ENCODE measurements at regions not wholly inside any gene's neighbourhood (a gene's known extent, or its start where the extent isn't known, plus 50 kb on each side); places are given as distances from the start of the nearest gene placed in this dataset.
"Not testable (repeated sequence)": the region's sequence is repeated elsewhere in the genome, so short reads cannot be mapped to it uniquely, and the experiment has no call there.

GRCh38 chr7:10463701-10464100 lies 510.0 kb upstream of the PHF14 start:
- no peaks in the 10 kb centered on the region for H3K36me3 ChIP-seq (ENCODE audit: insufficient read depth, low read length)
- no peak for TF ChIP-seq EZH2 (IDR thresholded peaks at IDR 0.05; ENCODE audit: borderline replicate concordance, insufficient read depth, low read length, poor library complexity, severe bottlenecking)
- TF ChIP-seq POLR2AphosphoS5 (IDR thresholded peaks at IDR 0.05) = no peak
- no peak for TF ChIP-seq RAD21 (conservative IDR thresholded peaks at IDR 0.05)
- no peak for TF ChIP-seq EP300 (conservative IDR thresholded peaks at IDR 0.05; ENCODE audit: poor library complexity, severe bottlenecking)
- TF ChIP-seq SMC3 (conservative IDR thresholded peaks at IDR 0.05; ENCODE audit: poor library complexity) = no peak
- no peak for TF ChIP-seq TAF1 (IDR thresholded peaks at IDR 0.05; ENCODE audit: low read depth)
- no peak for TF ChIP-seq REST (IDR thresholded peaks at IDR 0.05; ENCODE audit: borderline replicate concordance)
- no peak for TF ChIP-seq CTCF (IDR thresholded peaks at IDR 0.05; ENCODE audit: poor library complexity, severe bottlenecking)
- TF ChIP-seq MXI1 (conservative IDR thresholded peaks at IDR 0.05; ENCODE audit: poor library complexity, severe bottlenecking) = no peak

GRCh38 chr7:10465536-10465935 lies 508.1 kb upstream of the PHF14 start:
- H2AFZ ChIP-seq (ENCODE audit: low read depth, low read length); H3K79me2 ChIP-seq (replicated peaks; ENCODE audit: insufficient read depth, low read length); H3K4me2 ChIP-seq (ENCODE audit: low read length); H3K9me2 ChIP-seq (ENCODE audit: insufficient read depth, low read length); H3F3A ChIP-seq (ENCODE audit: insufficient read depth, low read length, poor library complexity, severe bottlenecking); H3K36me3 ChIP-seq (ENCODE audit: insufficient read depth, low read length); H3K9me3 ChIP-seq (ENCODE audit: low read length); H3K27ac ChIP-seq (ENCODE audit: low read length); H3K9ac ChIP-seq (ENCODE audit: low read length); H3K4me3 ChIP-seq (ENCODE audit: low read length); H3K27me3 ChIP-seq (ENCODE audit: insufficient read depth, low read depth, low read length); H4K20me1 ChIP-seq (ENCODE audit: insufficient read depth): not testable (repeated sequence)

More at GRCh38 chr7:10463701-10464100, 510.0 kb upstream of the PHF14 start:
- H3K9ac ChIP-seq (ENCODE audit: low read length) = no peak overlapping the region
- no peaks in the 10 kb centered on the region for H3K27me3 ChIP-seq (ENCODE audit: insufficient read depth, low read depth, low read length)
- H3K9me2 ChIP-seq (ENCODE audit: insufficient read depth, low read length) = no peaks in the 10 kb centered on the region
- H3K9me3 ChIP-seq (ENCODE audit: low read length) = no peaks in the 10 kb centered on the region
- H3F3A ChIP-seq (ENCODE audit: insufficient read depth, low read length, poor library complexity, severe bottlenecking) = no peaks in the 10 kb centered on the region
- H3K27ac ChIP-seq (ENCODE audit: low read length) = no peak overlapping the region
- no peaks in the 10 kb centered on the region for H4K20me1 ChIP-seq (ENCODE audit: insufficient read depth)
- no peaks in the 10 kb centered on the region for H3K79me2 ChIP-seq (replicated peaks; ENCODE audit: insufficient read depth, low read length)
- no peak overlapping the region for H3K4me3 ChIP-seq (ENCODE audit: low read length)
- no peak overlapping the region for H2AFZ ChIP-seq (ENCODE audit: low read depth, low read length)
- no peak overlapping the region for H3K4me2 ChIP-seq (ENCODE audit: low read length)

GRCh38 chr7:10468908-10469307 lies 504.8 kb upstream of the PHF14 start:
- TF ChIP-seq MXI1 (conservative IDR thresholded peaks at IDR 0.05; ENCODE audit: poor library complexity, severe bottlenecking) (no peak), SMC3 (conservative IDR thresholded peaks at IDR 0.05; ENCODE audit: poor library complexity) (no peak), RAD21 (conservative IDR thresholded peaks at IDR 0.05) (no peak), CTCF (IDR thresholded peaks at IDR 0.05; ENCODE audit: poor library complexity, severe bottlenecking) (no peak), REST (IDR thresholded peaks at IDR 0.05; ENCODE audit: borderline replicate concordance) (no peak), POLR2AphosphoS5 (IDR thresholded peaks at IDR 0.05) (no peak), EZH2 (IDR thresholded peaks at IDR 0.05; ENCODE audit: borderline replicate concordance, insufficient read depth, low read length, poor library complexity, severe bottlenecking) (no peak), EP300 (conservative IDR thresholded peaks at IDR 0.05; ENCODE audit: poor library complexity, severe bottlenecking) (no peak), TAF1 (IDR thresholded peaks at IDR 0.05; ENCODE audit: low read depth) (no peak)
- Histone ChIP-seq H3K9me3 (ENCODE audit: low read length) (no peaks in the 10 kb centered on the region), H2AFZ (ENCODE audit: low read depth, low read length) (no peak overlapping the region), H3K27me3 (ENCODE audit: insufficient read depth, low read depth, low read length) (no peaks in the 10 kb centered on the region), H3K27ac (ENCODE audit: low read length) (no peak overlapping the region), H3K4me2 (ENCODE audit: low read length) (no peak overlapping the region), H3K79me2 (replicated peaks; ENCODE audit: insufficient read depth, low read length) (no peaks in the 10 kb centered on the region), H3K9ac (ENCODE audit: low read length) (no peak overlapping the region), H3K4me3 (ENCODE audit: low read length) (no peak overlapping the region), H3K36me3 (ENCODE audit: insufficient read depth, low read length) (no peaks in the 10 kb centered on the region), H4K20me1 (ENCODE audit: insufficient read depth) (no peaks in the 10 kb centered on the region), H3K9me2 (ENCODE audit: insufficient read depth, low read length) (no peaks in the 10 kb centered on the region), H3F3A (ENCODE audit: insufficient read depth, low read length, poor library complexity, severe bottlenecking) (no peaks in the 10 kb centered on the region)

All from neural cell (in vitro differentiated cells).